NT2/D1 (cell line): ENCODE measurements at regions not wholly inside any gene's neighbourhood (a gene's known extent, or its start where the extent isn't known, plus 50 kb on each side); places are given as distances from the start of the nearest gene placed in this dataset.

Experiments used
- DNase-seq: peaks from one replicate; pipeline ENCODE4 v3.0.0-alpha.2; 2011; ENCODE audit warnings: low read depth, low spot score
- H3K27me3 ChIP-seq: 2 replicates; pipeline ENCODE4 v1.6.0; 2011; ENCODE audit warnings: mild to moderate bottlenecking; ENCODE audit not compliant: insufficient read length, insufficient read depth
- H3K36me3 ChIP-seq: 2 replicates; pipeline ENCODE4 v1.6.1; 2011; ENCODE audit warnings: mild to moderate bottlenecking, low read length, mixed read lengths; ENCODE audit not compliant: insufficient read depth, insufficient read length
- H3K4me1 ChIP-seq: 2 replicates; pipeline ENCODE4 v1.5.1; 2011; ENCODE audit not compliant: insufficient read depth, insufficient read length
- H3K4me3 ChIP-seq: 2 replicates; pipeline ENCODE4 v1.5.1; 2011; ENCODE audit warnings: low read depth; ENCODE audit not compliant: insufficient read length
- H3K9ac ChIP-seq: 2 replicates; pipeline ENCODE4 v1.6.0; 2011; ENCODE audit warnings: low read depth; ENCODE audit not compliant: insufficient read length
- H3K9me3 ChIP-seq: 2 replicates; pipeline ENCODE4 v1.5.1; 2011; ENCODE audit warnings: mild to moderate bottlenecking, low read length; ENCODE audit not compliant: insufficient read depth
- SUZ12 ChIP-seq: IDR thresholded peaks from 2 replicates; pipeline ENCODE4 v1.6.1; 2011; ENCODE audit not compliant: insufficient read length, insufficient read depth; ENCODE audit errors: extremely low read depth
- YY1 ChIP-seq: IDR thresholded peaks from 2 replicates; pipeline ENCODE4 v1.6.1; 2011; ENCODE audit not compliant: insufficient read length, insufficient read depth
- ZNF274 ChIP-seq: IDR thresholded peaks from 2 replicates; pipeline ENCODE4 v1.6.1; 2011; ENCODE audit warnings: mild to moderate bottlenecking, low read depth, low read length

- DNase-seq = no peak
- H3K27me3 ChIP-seq = no peaks in the 10 kb centered on the region
- no peaks in the 10 kb centered on the region for H3K36me3 ChIP-seq
- H3K4me1 ChIP-seq = no peaks in the 10 kb centered on the region
- no peak overlapping the region for H3K4me3 ChIP-seq
- no peak overlapping the region for H3K9ac ChIP-seq
- TF ChIP-seq SUZ12 (no peak), YY1 (no peak), ZNF274 (no peak)
- no peaks in the 10 kb centered on the region for H3K9me3 ChIP-seq
Measured at GRCh38 chr6:163720460-163721235, 306.1 kb downstream of the QKI start.

- no peak overlapping the region for H3K4me3 ChIP-seq
- H3K9me3 ChIP-seq = no peaks in the 10 kb centered on the region
- TF ChIP-seq YY1 = no peak
- no peak for TF ChIP-seq ZNF274
- no peak for TF ChIP-seq SUZ12
- no peaks in the 10 kb centered on the region for H3K4me1 ChIP-seq
- no peak for DNase-seq
- H3K36me3 ChIP-seq = no peaks in the 10 kb centered on the region
- H3K9ac ChIP-seq = no peak overlapping the region
- H3K27me3 ChIP-seq = no peaks in the 10 kb centered on the region
Measured at GRCh38 chr6:163720005-163720404, 305.5 kb downstream of the QKI start.

- DNase-seq = no peak
- Histone ChIP-seq H3K9ac (no peak overlapping the region), H3K4me3 (no peak overlapping the region), H3K4me1 (no peaks in the 10 kb centered on the region), H3K36me3 (no peaks in the 10 kb centered on the region), H3K9me3 (no peaks in the 10 kb centered on the region), H3K27me3 (no peaks in the 10 kb centered on the region)
- TF ChIP-seq SUZ12 = no peak
- no peak for TF ChIP-seq ZNF274
- no peak for TF ChIP-seq YY1
Measured at GRCh38 chr6:163719028-163719742, 304.7 kb downstream of the QKI start.

DNA sequence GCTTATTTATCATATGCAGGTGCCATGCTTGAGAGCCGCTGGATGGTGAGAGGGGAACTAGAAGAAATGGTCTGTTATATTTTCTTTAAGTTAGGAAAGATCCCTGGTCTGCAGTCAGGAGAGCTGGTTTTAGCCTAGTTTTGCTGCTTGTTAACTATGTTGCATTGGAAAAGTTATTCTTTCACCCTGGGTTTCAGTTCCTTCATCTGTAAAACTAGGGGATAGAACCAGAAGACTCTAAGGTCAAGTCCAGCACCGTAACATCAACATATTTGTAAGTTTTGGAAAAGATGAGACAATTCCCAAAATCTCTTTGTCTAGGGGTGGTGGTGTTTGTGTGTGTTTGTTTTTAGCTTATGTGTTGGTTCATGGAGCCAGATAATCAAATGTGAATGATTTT, 304.0 kb downstream of the QKI start:
- H3K27me3 ChIP-seq = no peaks in the 10 kb centered on the region
- no peaks in the 10 kb centered on the region for H3K9me3 ChIP-seq
- H3K36me3 ChIP-seq = no peaks in the 10 kb centered on the region
- no peak overlapping the region for H3K9ac ChIP-seq
- DNase-seq = no peak
- no peak overlapping the region for H3K4me3 ChIP-seq
- TF ChIP-seq SUZ12 (no peak), YY1 (no peak), ZNF274 (no peak)
- no peaks in the 10 kb centered on the region for H3K4me1 ChIP-seq

GRCh38 chr6:163717106-163717764, 302.7 kb downstream of the QKI start:
- H3K36me3 ChIP-seq = no peaks in the 10 kb centered on the region
- DNase-seq = no peak
- H3K9me3 ChIP-seq = no peaks in the 10 kb centered on the region
- no peak overlapping the region for H3K4me3 ChIP-seq
- TF ChIP-seq SUZ12 = no peak
- TF ChIP-seq YY1 = no peak
- TF ChIP-seq ZNF274 = no peak
- no peaks in the 10 kb centered on the region for H3K27me3 ChIP-seq
- H3K9ac ChIP-seq = no peak overlapping the region
- no peaks in the 10 kb centered on the region for H3K4me1 ChIP-seq

- H3K9me3 ChIP-seq = no peaks in the 10 kb centered on the region
- H3K4me3 ChIP-seq = no peak overlapping the region
- H3K27me3 ChIP-seq = no peaks in the 10 kb centered on the region
- no peaks in the 10 kb centered on the region for H3K4me1 ChIP-seq
- DNase-seq = no peak
- H3K36me3 ChIP-seq = no peaks in the 10 kb centered on the region
- TF ChIP-seq SUZ12 = no peak
- no peak for TF ChIP-seq ZNF274
- TF ChIP-seq YY1 = no peak
- H3K9ac ChIP-seq = no peak overlapping the region
Measured at GRCh38 chr6:163716690-163717089, 302.2 kb downstream of the QKI start.

DNA sequence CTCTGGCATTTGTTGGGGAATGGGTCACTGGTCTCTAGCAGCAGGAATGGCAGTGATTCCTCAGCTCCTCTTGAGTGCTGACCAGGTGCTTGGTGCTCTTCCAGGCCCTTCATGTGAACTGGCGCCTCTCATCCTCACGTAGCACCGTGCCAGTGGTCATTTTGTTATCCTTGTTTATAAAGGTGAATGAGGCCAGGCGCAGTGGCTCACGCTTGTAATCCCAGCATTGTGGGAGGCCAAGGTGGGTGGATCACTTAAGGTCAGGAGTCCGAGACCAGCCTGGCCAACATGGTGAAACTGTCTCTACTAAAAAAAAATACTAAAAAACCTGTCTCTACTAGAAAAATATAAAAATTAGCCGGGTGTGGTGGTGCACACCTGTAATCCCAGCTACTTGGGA, 301.3 kb downstream of the QKI start:
- Histone ChIP-seq H3K4me1 (no peaks in the 10 kb centered on the region), H3K9me3 (no peaks in the 10 kb centered on the region), H3K27me3 (no peaks in the 10 kb centered on the region), H3K36me3 (no peaks in the 10 kb centered on the region), H3K9ac (no peak overlapping the region), H3K4me3 (no peak overlapping the region)
- TF ChIP-seq YY1 (no peak), SUZ12 (no peak), ZNF274 (no peak)
- no peak for DNase-seq
